D721Med (cell line): ENCODE measurements at regions not wholly inside any gene's neighbourhood (a gene's known extent, or its start where the extent isn't known, plus 50 kb on each side); places are given as distances from the start of the nearest gene placed in this dataset.

Source experiments
- DNase-seq: peaks from one replicate; pipeline ENCODE4 v3.0.0; 2011; ENCODE audit warnings: low spot score; ENCODE audit not compliant: insufficient read length
- FAIRE-seq: peaks from 2 replicates; lab custom pipeline; 2011; peaks lifted over from hg19 to GRCh38; lab: Jason Lieb, UNC
- TF ChIP-seq, protein P1 (sequence below): IDR thresholded peaks from 2 replicates; pipeline ENCODE4 v1.5.1; 2012; ENCODE audit warnings: mild to moderate bottlenecking, control low read depth; ENCODE audit not compliant: insufficient read depth; ENCODE audit errors: missing control alignments

DNA sequence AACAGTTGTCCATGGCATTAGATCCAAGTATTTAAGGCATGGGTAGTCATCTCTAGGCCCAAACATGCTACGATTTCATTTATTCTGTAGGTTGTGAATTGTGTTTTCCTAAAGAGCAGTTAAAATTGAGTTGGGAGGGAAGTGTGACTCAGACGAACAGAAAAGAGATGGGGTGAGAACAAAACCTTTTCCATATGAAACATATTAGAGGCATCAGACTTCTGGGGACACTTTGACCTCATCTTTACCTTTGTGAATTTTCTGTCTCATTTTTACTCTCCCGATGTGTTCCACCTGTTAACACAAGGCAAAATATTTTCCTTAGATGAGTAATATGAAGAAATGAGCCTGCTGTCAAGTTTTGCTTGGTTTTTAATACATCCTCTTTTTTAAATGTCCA is 181.3 kb downstream of the ESM1 start:
- DNase-seq (no peak), FAIRE-seq (no peak)
- TF ChIP-seq, protein P1, sequence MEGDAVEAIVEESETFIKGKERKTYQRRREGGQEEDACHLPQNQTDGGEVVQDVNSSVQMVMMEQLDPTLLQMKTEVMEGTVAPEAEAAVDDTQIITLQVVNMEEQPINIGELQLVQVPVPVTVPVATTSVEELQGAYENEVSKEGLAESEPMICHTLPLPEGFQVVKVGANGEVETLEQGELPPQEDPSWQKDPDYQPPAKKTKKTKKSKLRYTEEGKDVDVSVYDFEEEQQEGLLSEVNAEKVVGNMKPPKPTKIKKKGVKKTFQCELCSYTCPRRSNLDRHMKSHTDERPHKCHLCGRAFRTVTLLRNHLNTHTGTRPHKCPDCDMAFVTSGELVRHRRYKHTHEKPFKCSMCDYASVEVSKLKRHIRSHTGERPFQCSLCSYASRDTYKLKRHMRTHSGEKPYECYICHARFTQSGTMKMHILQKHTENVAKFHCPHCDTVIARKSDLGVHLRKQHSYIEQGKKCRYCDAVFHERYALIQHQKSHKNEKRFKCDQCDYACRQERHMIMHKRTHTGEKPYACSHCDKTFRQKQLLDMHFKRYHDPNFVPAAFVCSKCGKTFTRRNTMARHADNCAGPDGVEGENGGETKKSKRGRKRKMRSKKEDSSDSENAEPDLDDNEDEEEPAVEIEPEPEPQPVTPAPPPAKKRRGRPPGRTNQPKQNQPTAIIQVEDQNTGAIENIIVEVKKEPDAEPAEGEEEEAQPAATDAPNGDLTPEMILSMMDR: no peak

DNA sequence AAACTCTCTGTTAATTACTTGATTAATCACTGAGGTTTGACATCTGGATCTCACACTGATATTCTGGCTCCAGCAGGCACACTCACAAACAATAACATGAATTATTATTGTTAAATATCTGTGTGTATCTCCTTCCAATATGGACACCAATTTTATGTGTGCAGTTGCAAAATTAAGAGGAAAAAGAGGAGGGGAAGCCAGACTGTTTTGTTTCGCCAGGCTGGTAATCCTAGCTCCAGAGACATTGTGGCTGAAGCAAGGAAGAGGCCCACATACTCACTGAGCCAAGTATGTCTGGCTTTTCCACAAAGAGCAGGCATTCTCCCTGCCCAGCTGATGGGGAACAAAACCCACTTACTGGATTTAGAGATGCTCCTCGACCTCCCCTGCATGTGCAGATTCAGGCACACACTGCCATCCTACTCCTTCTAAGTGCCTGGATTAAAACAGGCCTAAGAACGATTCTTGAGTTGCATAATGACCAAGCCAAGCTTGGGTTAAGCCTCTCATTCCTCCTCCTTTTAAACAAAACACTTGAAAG is 181.9 kb downstream of the ESM1 start:
- no peak for FAIRE-seq
- DNase-seq: no peak
- TF ChIP-seq, protein P1: no peak

DNA sequence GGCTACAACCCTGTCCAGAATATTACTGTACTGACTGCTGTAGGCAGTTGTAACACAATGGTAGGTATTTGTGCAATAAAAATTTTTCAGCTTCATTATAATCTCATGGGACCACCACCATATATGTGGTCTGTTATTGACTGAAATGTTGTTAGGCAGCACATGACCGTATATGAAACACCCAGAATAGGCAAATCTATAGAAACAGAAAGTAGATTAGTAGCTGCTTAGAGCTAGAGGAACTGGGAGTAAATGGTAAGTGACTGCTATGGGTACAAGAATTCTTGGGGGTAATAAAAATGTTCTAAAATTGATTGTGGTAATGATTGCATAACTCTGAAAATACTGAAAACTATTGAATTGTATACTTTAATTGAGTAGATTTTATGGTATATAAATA is 185.7 kb downstream of the ESM1 start:
- TF ChIP-seq, protein P1: no peak
- DNase-seq (no peak), FAIRE-seq (no peak)

DNA sequence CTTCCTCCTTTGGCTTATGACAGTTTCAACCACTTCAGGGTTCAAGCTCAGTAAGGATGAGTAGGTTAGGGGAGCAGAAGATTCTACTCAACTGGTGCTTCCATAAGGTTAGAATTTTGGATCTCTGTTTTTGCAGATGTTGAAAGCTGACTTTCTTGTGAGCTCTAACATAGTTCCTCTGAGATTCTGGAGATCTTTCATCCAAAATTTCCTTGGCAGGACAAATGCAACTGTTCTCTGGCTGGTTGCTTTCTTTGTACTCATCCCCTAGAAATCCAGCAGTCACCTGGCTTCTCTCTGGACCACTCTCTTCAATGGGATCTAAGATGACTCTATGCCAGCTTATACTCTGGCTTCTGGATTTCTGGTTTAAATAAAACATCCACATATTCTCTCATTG is 189.6 kb downstream of the ESM1 start:
- DNase-seq (no peak), FAIRE-seq (no peak)
- TF ChIP-seq, protein P1: no peak

DNA sequence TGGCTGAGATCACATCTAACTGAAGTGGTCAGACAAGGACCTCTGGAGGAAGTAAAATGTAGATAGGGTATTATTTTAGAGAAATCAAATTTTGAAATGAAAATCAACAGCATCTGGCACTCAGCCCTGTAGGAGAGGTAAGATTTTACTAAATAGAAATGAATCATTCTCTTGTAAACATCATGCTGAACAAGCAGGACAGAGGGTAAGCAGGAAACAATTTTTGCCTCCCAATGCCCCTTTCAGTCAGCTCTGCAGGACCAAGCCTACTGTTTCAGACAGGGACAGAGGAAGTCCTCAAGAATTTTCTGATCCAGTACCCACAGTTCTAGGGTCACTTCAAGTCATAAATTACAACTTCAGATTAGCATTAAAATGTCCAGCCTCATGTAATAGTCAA is 190.1 kb downstream of the ESM1 start:
- no peak for FAIRE-seq

DNA sequence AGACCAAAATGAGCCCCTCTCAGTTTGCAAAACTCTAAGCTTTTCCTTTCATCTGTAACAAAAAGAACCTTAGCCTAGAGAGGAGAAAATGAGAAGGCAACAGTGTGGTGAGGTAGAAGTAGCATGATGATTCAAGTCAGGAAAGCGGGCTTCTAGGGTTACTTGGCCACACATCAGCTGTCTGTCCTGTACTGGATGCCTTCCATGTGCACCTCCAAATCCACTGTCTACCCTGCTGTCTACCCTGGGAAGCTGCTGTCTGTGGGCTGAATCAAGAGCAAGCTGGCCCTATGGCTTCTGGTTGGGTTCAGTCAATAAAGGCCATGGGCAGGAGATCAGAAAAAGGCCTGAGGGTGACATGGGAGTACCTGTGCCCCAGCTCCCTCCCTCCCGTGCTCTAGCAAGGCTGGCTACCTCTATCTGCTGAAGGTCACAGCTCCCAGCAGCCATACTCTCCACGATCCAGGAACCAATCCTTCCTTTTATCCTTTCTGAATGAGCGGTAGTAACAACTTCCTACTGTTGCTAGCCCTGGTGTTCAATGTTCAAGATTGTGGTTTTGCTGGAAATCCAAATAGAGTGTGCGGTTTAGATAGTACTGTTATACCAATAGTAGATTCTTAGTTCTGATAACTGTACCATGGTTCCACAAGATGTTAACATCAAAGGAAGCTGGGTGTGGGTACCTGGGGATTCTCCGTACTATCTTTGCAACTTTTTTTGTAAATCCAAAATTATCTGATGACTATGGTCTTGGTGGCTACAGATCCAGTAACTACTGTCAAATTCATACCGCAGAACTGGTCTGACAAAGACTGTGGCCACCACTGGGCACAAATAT is 191.0 kb downstream of the ESM1 start:
- FAIRE-seq (no peak), DNase-seq (no peak)
- TF ChIP-seq, protein P1: no peak

More for the DNA sequence above, 190.1 kb downstream of the ESM1 start:
- TF ChIP-seq, protein P1: no peak
- DNase-seq: no peak
